HFFc6 (cell line): ENCODE measurements at regions not wholly inside any gene's neighbourhood (a gene's known extent, or its start where the extent isn't known, plus 50 kb on each side); places are given as distances from the start of the nearest gene placed in this dataset.

ENCODE experiments used
- DNase-seq: peaks from one replicate; pipeline ENCODE4 v3.0.0-alpha.2; 2018
- H3K27ac Mint-ChIP-seq: 2 replicates; pipeline ENCODE4 v1.8.0; 2020; ENCODE audit warnings: mild to moderate bottlenecking, mixed read lengths
- H3K27me3 Mint-ChIP-seq: 2 replicates; pipeline ENCODE4 v1.8.0; 2021; ENCODE audit warnings: mild to moderate bottlenecking, moderate library complexity, mixed read lengths; ENCODE audit not compliant: insufficient read depth
- H3K36me3 Mint-ChIP-seq: 2 replicates; pipeline ENCODE4 v1.8.0; 2021; ENCODE audit warnings: low read depth, mixed read lengths
- H3K4me1 Mint-ChIP-seq: 2 replicates; pipeline ENCODE4 v1.8.0; 2020; ENCODE audit warnings: low read depth, mixed read lengths
- H3K4me3 Mint-ChIP-seq: 2 replicates; pipeline ENCODE4 v1.8.0; 2020; ENCODE audit warnings: mild to moderate bottlenecking, moderate library complexity, mixed read lengths
- H3K9me3 Mint-ChIP-seq: 2 replicates; pipeline ENCODE4 v1.8.0; 2020; ENCODE audit warnings: mild to moderate bottlenecking, mixed read lengths
- TF ChIP-seq, protein P1 (sequence below): fragments of 200-600 bp; sonication (generic); IDR thresholded peaks from 2 replicates; pipeline ENCODE4 v1.5.0; 2021; ENCODE audit warnings: antibody characterized with exemption, mild to moderate bottlenecking

DNA sequence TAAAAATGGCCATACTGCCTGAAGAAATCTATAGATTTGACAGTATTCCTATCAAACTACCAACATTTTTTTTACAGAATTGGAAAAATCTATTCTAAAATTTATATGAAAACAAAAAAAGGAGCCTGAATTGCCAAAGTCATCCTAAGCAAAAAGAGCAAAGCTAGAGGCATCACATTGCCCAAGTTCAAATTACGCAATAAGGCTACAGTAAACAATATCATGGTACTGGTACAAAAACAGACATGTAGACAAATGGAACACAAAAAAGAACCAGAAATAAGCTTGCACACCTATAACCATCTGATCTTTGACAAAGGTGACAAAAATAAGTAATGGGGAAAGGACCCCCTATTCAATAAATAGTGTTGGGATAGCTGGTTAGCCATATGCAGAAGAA is 50.2 kb upstream of the THSD7B start:
- Mint-ChIP-seq H3K9me3 (peaks cover 14% of the 10 kb centered on the region), H3K27me3 (0 out of 2 replicates have a peak, but pooled peaks cover 2% of the 10 kb centered on the region), H3K36me3 (no peaks in the 10 kb centered on the region), H3K4me3 (no peak overlapping the region), H3K27ac (no peak overlapping the region), H3K4me1 (no peaks in the 10 kb centered on the region)
- TF ChIP-seq, protein P1, sequence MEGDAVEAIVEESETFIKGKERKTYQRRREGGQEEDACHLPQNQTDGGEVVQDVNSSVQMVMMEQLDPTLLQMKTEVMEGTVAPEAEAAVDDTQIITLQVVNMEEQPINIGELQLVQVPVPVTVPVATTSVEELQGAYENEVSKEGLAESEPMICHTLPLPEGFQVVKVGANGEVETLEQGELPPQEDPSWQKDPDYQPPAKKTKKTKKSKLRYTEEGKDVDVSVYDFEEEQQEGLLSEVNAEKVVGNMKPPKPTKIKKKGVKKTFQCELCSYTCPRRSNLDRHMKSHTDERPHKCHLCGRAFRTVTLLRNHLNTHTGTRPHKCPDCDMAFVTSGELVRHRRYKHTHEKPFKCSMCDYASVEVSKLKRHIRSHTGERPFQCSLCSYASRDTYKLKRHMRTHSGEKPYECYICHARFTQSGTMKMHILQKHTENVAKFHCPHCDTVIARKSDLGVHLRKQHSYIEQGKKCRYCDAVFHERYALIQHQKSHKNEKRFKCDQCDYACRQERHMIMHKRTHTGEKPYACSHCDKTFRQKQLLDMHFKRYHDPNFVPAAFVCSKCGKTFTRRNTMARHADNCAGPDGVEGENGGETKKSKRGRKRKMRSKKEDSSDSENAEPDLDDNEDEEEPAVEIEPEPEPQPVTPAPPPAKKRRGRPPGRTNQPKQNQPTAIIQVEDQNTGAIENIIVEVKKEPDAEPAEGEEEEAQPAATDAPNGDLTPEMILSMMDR, result no peak
- no peak for DNase-seq

DNA sequence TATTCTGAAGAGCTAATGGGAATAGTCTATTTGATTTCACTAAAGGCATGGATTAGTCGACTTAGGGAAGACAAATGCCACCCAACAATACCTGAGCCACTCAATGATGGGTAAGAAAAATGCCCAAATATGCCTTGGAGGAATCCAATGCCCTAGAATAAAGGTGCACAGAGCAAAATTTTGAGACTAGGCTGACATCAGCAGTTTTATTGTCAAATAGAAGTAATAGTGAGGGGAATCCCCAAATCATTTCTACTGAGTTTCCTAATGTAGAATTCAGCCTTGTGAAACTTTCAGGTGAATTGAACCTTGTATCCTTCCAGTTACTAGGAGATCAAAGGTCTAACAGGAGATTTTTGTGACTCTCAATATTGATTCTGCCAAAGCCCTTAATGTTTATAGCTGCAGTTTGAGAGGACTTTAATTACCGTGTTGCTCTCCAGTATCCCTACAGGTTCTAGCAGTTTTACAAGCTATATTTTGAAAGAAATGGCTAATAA is 50.8 kb upstream of the THSD7B start:
- DNase-seq, result no peak
- Mint-ChIP-seq H3K4me1 (no peaks in the 10 kb centered on the region), H3K9me3 (peaks cover 12% of the 10 kb centered on the region), H3K27ac (no peak overlapping the region), H3K36me3 (no peaks in the 10 kb centered on the region), H3K4me3 (no peak overlapping the region), H3K27me3 (0 out of 2 replicates have a peak, but pooled peaks cover 2% of the 10 kb centered on the region)
- TF ChIP-seq, protein P1, result no peak

DNA sequence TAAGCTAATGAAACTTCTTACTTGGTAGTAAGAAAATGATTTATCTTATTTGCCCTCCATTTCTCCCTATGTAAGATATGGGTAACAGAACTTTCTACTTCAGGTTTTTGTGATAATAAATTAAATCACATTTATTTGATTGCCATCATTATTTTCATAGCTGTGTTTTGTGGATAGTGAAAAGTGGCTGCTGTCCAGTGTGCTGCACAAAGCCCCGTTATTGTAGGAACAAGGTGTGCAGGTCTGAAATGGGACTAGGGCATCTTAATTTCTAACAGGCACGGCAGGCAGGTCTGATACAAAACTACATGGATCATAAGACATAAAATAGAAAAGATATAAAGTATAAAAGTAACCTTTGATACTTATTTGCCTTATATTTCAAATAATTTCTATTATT is 51.6 kb upstream of the THSD7B start:
- DNase-seq, result no peak
- H3K9me3 Mint-ChIP-seq, result peaks cover 6% of the 10 kb centered on the region
- TF ChIP-seq, protein P1, result no peak
- H3K4me3 Mint-ChIP-seq, result no peak overlapping the region
- H3K27me3 Mint-ChIP-seq, result no peaks in the 10 kb centered on the region
- H3K36me3 Mint-ChIP-seq, result no peaks in the 10 kb centered on the region
- no peaks in the 10 kb centered on the region for H3K4me1 Mint-ChIP-seq
- H3K27ac Mint-ChIP-seq, result no peak overlapping the region

DNA sequence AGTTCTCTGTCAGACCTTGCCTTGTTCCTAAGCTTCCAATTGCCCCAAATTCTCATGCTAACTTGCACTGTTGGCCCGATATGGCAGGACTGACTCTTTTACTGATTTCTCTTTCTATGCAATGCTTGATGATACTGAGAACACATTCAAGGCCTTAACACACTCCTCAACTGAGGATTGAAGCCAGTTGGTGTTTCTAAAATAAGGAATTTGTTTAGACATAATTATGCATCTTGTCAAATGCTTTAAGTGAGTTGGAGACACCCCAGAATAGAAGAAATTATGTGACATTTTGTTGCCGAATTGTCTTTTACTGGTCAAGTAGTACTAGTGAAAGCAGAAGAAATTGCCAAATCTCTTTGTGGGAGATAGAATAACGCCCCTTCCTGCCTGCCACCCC is 60.0 kb upstream of the THSD7B start:
- Mint-ChIP-seq H3K36me3 (no peaks in the 10 kb centered on the region), H3K4me3 (no peak overlapping the region), H3K27ac (no peak overlapping the region), H3K4me1 (no peaks in the 10 kb centered on the region), H3K9me3 (peaks cover 43% of the 10 kb centered on the region), H3K27me3 (no peaks in the 10 kb centered on the region)
- no peak for DNase-seq
- TF ChIP-seq, protein P1, result no peak

DNA sequence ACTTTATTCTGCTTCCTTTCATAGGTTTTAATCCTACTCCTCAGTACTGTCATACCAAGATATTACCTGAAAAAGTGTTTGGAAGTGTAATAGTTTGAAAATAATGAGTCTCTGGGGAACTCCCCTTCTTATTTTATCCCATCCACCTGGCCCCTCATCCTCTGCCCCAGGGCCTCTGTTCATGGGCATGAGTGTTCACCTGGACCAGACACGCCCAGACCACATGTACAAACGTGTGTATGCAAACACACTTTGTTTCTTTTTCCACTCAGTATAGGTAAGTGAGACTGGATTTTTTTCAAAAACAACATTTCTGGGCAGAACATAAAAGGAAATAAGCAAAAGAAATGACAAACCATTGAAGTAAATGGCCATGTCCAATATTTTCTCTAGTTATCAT is 62.1 kb upstream of the THSD7B start:
- H3K36me3 Mint-ChIP-seq, result no peaks in the 10 kb centered on the region
- H3K27ac Mint-ChIP-seq, result no peak overlapping the region
- no peak for DNase-seq
- no peaks in the 10 kb centered on the region for H3K4me1 Mint-ChIP-seq
- no peak overlapping the region for H3K4me3 Mint-ChIP-seq
- TF ChIP-seq, protein P1, result no peak
- peaks cover 57% of the 10 kb centered on the region for H3K9me3 Mint-ChIP-seq
- H3K27me3 Mint-ChIP-seq, result no peaks in the 10 kb centered on the region

DNA sequence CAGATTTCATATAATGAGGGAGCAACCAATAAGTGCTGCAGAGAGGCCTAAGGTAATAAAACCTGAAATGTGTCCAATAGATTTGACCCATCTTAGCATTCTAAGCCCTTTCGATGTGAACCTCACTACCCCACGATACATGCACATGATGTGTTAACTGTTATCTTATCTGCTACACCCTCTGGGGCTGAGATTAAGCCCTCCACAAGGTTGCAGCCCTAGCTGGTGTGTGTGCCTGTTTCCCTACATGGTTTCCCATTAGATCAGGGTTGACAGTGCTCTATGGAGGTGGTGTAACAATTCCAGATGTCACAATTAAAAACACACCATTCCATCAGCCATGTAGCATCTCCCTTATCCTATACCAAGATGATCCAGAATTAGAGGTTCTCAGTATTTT is 68.9 kb upstream of the THSD7B start:
- H3K27me3 Mint-ChIP-seq, result no peaks in the 10 kb centered on the region
- TF ChIP-seq, protein P1, result no peak
- H3K9me3 Mint-ChIP-seq, result peaks cover 47% of the 10 kb centered on the region
- no peaks in the 10 kb centered on the region for H3K4me1 Mint-ChIP-seq
- no peak overlapping the region for H3K4me3 Mint-ChIP-seq
- no peak overlapping the region for H3K27ac Mint-ChIP-seq
- no peak for DNase-seq
- no peaks in the 10 kb centered on the region for H3K36me3 Mint-ChIP-seq
